Activated CD4-positive, alpha-beta memory T cell treated with anti-CD3 and anti-CD28 coated beads for 36 hours (primary cell): ENCODE measurements at regions not wholly inside any gene's neighbourhood (a gene's known extent, or its start where the extent isn't known, plus 50 kb on each side); places are given as distances from the start of the nearest gene placed in this dataset.

Experiments
- CTCF ChIA-PET: fragments of 350-600 bp; sonication (Branson Sonifier 250); formaldehyde crosslinking; loops from one replicate; lab custom pipeline; 2021; ENCODE audit warnings: antibody characterized with exemption, inconsistent platforms; lab: Charles Lee
- POLR2A ChIA-PET: fragments of 350-600 bp; sonication (Branson Sonifier 250); formaldehyde crosslinking; loops from one replicate; lab custom pipeline; 2021; ENCODE audit warnings: antibody characterized with exemption; lab: Charles Lee
- DNase-seq: peaks from one replicate; pipeline ENCODE4 v3.0.0-alpha.2; 2020
- H3K27ac Mint-ChIP-seq: one replicate; pipeline ENCODE4 v1.8.0; 2021; ENCODE audit warnings: mixed read lengths
- H3K27me3 Mint-ChIP-seq: one replicate; pipeline ENCODE4 v1.8.0; 2021; ENCODE audit warnings: mixed read lengths
- H3K36me3 Mint-ChIP-seq: one replicate; pipeline ENCODE4 v1.8.0; 2021; ENCODE audit warnings: mixed read lengths
- H3K4me1 Mint-ChIP-seq: one replicate; pipeline ENCODE4 v1.8.0; 2021; ENCODE audit warnings: low read depth, mixed read lengths
- H3K4me3 Mint-ChIP-seq: one replicate; pipeline ENCODE4 v1.8.0; 2021; ENCODE audit warnings: mild to moderate bottlenecking, mixed read lengths
- H3K9me3 Mint-ChIP-seq: one replicate; pipeline ENCODE4 v1.8.0; 2021; ENCODE audit warnings: mixed read lengths
- intact Hi-C: fragments of 100-400 bp; cut with micrococcal nuclease; formaldehyde crosslinking; loops from one replicate; pipeline ENCODE4 v1.15.1; 2023

GRCh38 chr3:153061938-153062528 is 100.0 kb upstream of the RAP2B start:
- no peak for DNase-seq
- no peaks in the 10 kb centered on the region for H3K36me3 Mint-ChIP-seq
- H3K9me3 Mint-ChIP-seq: no peaks in the 10 kb centered on the region
- H3K4me1 Mint-ChIP-seq: no peaks in the 10 kb centered on the region
- no peak overlapping the region for H3K4me3 Mint-ChIP-seq
- no peaks in the 10 kb centered on the region for H3K27me3 Mint-ChIP-seq
- ChIA-PET POLR2A (interaction anchor here (0.6 kb wide), 1 partner anchor 73 kb away, joined by 3 read pairs; no protein-coding TSS in a partner anchor), CTCF (no interaction called here)
- intact Hi-C loops: no loop called here
- H3K27ac Mint-ChIP-seq: no peak overlapping the region

- no peaks in the 10 kb centered on the region for H3K9me3 Mint-ChIP-seq
- CTCF ChIA-PET: no interaction called here
- no peak overlapping the region for H3K27ac Mint-ChIP-seq
- intact Hi-C loops: no loop called here
- H3K36me3 Mint-ChIP-seq: no peaks in the 10 kb centered on the region
- no peak overlapping the region for H3K4me3 Mint-ChIP-seq
- no peak for DNase-seq
- no peaks in the 10 kb centered on the region for H3K4me1 Mint-ChIP-seq
- H3K27me3 Mint-ChIP-seq: no peaks in the 10 kb centered on the region
- POLR2A ChIA-PET: no interaction called here
Observed at GRCh38 chr3:153063337-153063736, 98.7 kb upstream of the RAP2B start.

GRCh38 chr3:153066983-153067382 is 95.0 kb upstream of the RAP2B start:
- no peaks in the 10 kb centered on the region for H3K27me3 Mint-ChIP-seq
- no peak overlapping the region for H3K27ac Mint-ChIP-seq
- no peaks in the 10 kb centered on the region for H3K36me3 Mint-ChIP-seq
- intact Hi-C loops: no loop called here
- CTCF ChIA-PET: no interaction called here
- H3K4me3 Mint-ChIP-seq: no peak overlapping the region
- no peaks in the 10 kb centered on the region for H3K4me1 Mint-ChIP-seq
- no peaks in the 10 kb centered on the region for H3K9me3 Mint-ChIP-seq
- no peak for DNase-seq
- POLR2A ChIA-PET: interaction anchor here (0.6 kb wide), 1 partner anchor 34 kb away, joined by 4 read pairs; no protein-coding TSS in a partner anchor

- Mint-ChIP-seq H3K27ac (no peak overlapping the region), H3K27me3 (no peaks in the 10 kb centered on the region), H3K4me3 (no peak overlapping the region), H3K4me1 (no peaks in the 10 kb centered on the region), H3K36me3 (no peaks in the 10 kb centered on the region), H3K9me3 (no peaks in the 10 kb centered on the region)
- ChIA-PET POLR2A (no interaction called here), CTCF (no interaction called here)
- no peak for DNase-seq
- intact Hi-C loops: no loop called here
Observed at GRCh38 chr3:153069598-153070510, 92.2 kb upstream of the RAP2B start.

GRCh38 chr3:153070511-153070868 is 91.5 kb upstream of the RAP2B start:
- Mint-ChIP-seq H3K4me3 (no peak overlapping the region), H3K27me3 (no peaks in the 10 kb centered on the region), H3K9me3 (no peaks in the 10 kb centered on the region), H3K27ac (no peak overlapping the region), H3K4me1 (no peaks in the 10 kb centered on the region), H3K36me3 (no peaks in the 10 kb centered on the region)
- POLR2A ChIA-PET: no interaction called here
- no peak for DNase-seq
- intact Hi-C loops: no loop called here
- CTCF ChIA-PET: no interaction called here

- DNase-seq: no peak
- CTCF ChIA-PET: no interaction called here
Observed at GRCh38 chr3:153072382-153072781, 89.6 kb upstream of the RAP2B start.

GRCh38 chr3:153072856-153073255 is 89.2 kb upstream of the RAP2B start:
- ChIA-PET POLR2A (no interaction called here), CTCF (no interaction called here)
- H3K9me3 Mint-ChIP-seq: no peaks in the 10 kb centered on the region
- no peaks in the 10 kb centered on the region for H3K4me1 Mint-ChIP-seq
- no peak overlapping the region for H3K4me3 Mint-ChIP-seq
- intact Hi-C loops: no loop called here
- DNase-seq: no peak
- H3K27me3 Mint-ChIP-seq: no peaks in the 10 kb centered on the region
- H3K27ac Mint-ChIP-seq: no peak overlapping the region
- no peaks in the 10 kb centered on the region for H3K36me3 Mint-ChIP-seq

More at GRCh38 chr3:153072382-153072781, 89.6 kb upstream of the RAP2B start:
- H3K4me3 Mint-ChIP-seq: no peak overlapping the region
- POLR2A ChIA-PET: no interaction called here
- H3K4me1 Mint-ChIP-seq: no peaks in the 10 kb centered on the region
- no peaks in the 10 kb centered on the region for H3K36me3 Mint-ChIP-seq
- no peaks in the 10 kb centered on the region for H3K27me3 Mint-ChIP-seq
- no peak overlapping the region for H3K27ac Mint-ChIP-seq
- no peaks in the 10 kb centered on the region for H3K9me3 Mint-ChIP-seq
- intact Hi-C loops: no loop called here

GRCh38 chr3:153073636-153074035 is 88.4 kb upstream of the RAP2B start:
- H3K9me3 Mint-ChIP-seq: no peaks in the 10 kb centered on the region
- no peaks in the 10 kb centered on the region for H3K36me3 Mint-ChIP-seq
- no peak for DNase-seq
- no peaks in the 10 kb centered on the region for H3K27me3 Mint-ChIP-seq
- ChIA-PET CTCF (no interaction called here), POLR2A (no interaction called here)
- no peak overlapping the region for H3K27ac Mint-ChIP-seq
- no peak overlapping the region for H3K4me3 Mint-ChIP-seq
- H3K4me1 Mint-ChIP-seq: no peaks in the 10 kb centered on the region
- intact Hi-C loops: no loop called here

GRCh38 chr3:153078826-153079225 is 83.2 kb upstream of the RAP2B start:
- ChIA-PET POLR2A (no interaction called here), CTCF (interaction anchor here (1.0 kb wide), 1 partner anchor 11 kb away, joined by 3 read pairs; no protein-coding TSS in a partner anchor)
- Mint-ChIP-seq H3K4me3 (no peak overlapping the region), H3K9me3 (no peaks in the 10 kb centered on the region), H3K36me3 (no peaks in the 10 kb centered on the region), H3K27me3 (peaks cover 1% of the 10 kb centered on the region), H3K4me1 (no peaks in the 10 kb centered on the region), H3K27ac (no peak overlapping the region)
- no peak for DNase-seq
- intact Hi-C loops: no loop called here

GRCh38 chr3:153079386-153079785 is 82.6 kb upstream of the RAP2B start:
- Mint-ChIP-seq H3K27ac (no peak overlapping the region), H3K36me3 (no peaks in the 10 kb centered on the region), H3K27me3 (peaks cover 1% of the 10 kb centered on the region), H3K9me3 (no peaks in the 10 kb centered on the region), H3K4me1 (no peaks in the 10 kb centered on the region), H3K4me3 (no peak overlapping the region)
- no peak for DNase-seq
- intact Hi-C loops: no loop called here
- POLR2A ChIA-PET: no interaction called here
- CTCF ChIA-PET: interaction anchor here (1.0 kb wide), 1 partner anchor 10 kb away, joined by 3 read pairs; no protein-coding TSS in a partner anchor

GRCh38 chr3:153080778-153081240 is 81.2 kb upstream of the RAP2B start:
- ChIA-PET POLR2A (no interaction called here), CTCF (interaction anchor here (0.5 to 1.0 kb wide), 2 partner anchors 38 to 319 kb away, joined by 3 to 5 read pairs; no protein-coding TSS in a partner anchor)
- no peaks in the 10 kb centered on the region for H3K9me3 Mint-ChIP-seq
- peaks cover 1% of the 10 kb centered on the region for H3K27me3 Mint-ChIP-seq
- H3K4me3 Mint-ChIP-seq: no peak overlapping the region
- no peaks in the 10 kb centered on the region for H3K4me1 Mint-ChIP-seq
- no peak overlapping the region for H3K27ac Mint-ChIP-seq
- intact Hi-C loops: no loop called here
- DNase-seq: no peak
- no peaks in the 10 kb centered on the region for H3K36me3 Mint-ChIP-seq

- CTCF ChIA-PET: no interaction called here
- H3K9me3 Mint-ChIP-seq: no peaks in the 10 kb centered on the region
- POLR2A ChIA-PET: no interaction called here
- H3K27me3 Mint-ChIP-seq: peaks cover 1% of the 10 kb centered on the region
- H3K4me3 Mint-ChIP-seq: no peak overlapping the region
- no peaks in the 10 kb centered on the region for H3K4me1 Mint-ChIP-seq
- intact Hi-C loops: no loop called here
- no peak overlapping the region for H3K27ac Mint-ChIP-seq
- no peak for DNase-seq
- H3K36me3 Mint-ChIP-seq: no peaks in the 10 kb centered on the region
Observed at GRCh38 chr3:153084431-153084830, 77.6 kb upstream of the RAP2B start.
